ENCODE measurements at regions not wholly inside any gene's neighbourhood (a gene's known extent, or its start where the extent isn't known, plus 50 kb on each side); places are given as distances from the start of the nearest gene placed in this dataset.

DNA sequence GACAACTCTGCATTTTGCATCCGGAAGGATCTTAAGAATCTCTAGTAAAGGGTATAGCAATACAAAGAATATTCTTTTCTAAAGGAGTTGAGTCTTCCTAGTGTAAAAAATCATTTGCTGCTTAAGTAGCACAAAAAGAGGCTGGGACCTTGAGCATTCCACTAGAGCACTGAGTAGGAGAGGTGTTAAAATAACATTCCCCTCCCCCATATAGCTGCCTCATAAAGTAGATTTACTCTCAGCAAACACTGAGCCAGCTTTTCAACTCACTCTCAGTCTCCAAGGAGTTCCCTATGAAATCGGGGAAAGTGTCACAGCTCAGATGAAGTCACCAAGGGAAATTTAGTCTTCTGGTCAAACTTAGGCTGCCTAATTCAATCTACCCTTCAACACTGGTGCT is 592.7 kb downstream of the ETNK1 start:
- no peak for DNase-seq (ENCODE audit: extremely low read depth, low read depth)
- TF ChIP-seq, protein P1, sequence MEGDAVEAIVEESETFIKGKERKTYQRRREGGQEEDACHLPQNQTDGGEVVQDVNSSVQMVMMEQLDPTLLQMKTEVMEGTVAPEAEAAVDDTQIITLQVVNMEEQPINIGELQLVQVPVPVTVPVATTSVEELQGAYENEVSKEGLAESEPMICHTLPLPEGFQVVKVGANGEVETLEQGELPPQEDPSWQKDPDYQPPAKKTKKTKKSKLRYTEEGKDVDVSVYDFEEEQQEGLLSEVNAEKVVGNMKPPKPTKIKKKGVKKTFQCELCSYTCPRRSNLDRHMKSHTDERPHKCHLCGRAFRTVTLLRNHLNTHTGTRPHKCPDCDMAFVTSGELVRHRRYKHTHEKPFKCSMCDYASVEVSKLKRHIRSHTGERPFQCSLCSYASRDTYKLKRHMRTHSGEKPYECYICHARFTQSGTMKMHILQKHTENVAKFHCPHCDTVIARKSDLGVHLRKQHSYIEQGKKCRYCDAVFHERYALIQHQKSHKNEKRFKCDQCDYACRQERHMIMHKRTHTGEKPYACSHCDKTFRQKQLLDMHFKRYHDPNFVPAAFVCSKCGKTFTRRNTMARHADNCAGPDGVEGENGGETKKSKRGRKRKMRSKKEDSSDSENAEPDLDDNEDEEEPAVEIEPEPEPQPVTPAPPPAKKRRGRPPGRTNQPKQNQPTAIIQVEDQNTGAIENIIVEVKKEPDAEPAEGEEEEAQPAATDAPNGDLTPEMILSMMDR (IDR thresholded peaks at IDR 0.05; ENCODE audit: low read depth, low read length): no peak

DNA sequence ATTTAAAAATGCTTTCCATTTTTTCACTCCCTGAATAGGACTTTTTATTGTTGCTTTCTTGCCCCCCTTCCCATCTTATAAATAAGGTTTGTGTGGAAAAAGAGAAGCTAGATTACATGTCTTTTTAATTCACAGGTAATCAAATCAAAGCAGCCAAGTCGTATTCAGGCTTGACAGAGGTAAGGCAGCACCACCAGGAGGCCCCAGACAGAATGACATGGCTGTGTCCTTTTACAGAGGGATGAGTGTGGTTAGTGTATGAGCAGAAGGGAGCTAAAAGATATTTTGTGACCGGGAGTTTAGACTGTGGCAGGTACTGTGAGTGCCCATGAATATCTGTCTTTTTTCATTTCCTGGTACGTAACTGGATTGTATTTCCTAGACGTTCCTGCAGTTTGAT is 596.1 kb downstream of the ETNK1 start:
- TF ChIP-seq, protein P1 (IDR thresholded peaks at IDR 0.05; ENCODE audit: low read depth, low read length): no peak; the same call in 1 of the 2 replicates
- no peak for DNase-seq (ENCODE audit: extremely low read depth, low read depth)

DNA sequence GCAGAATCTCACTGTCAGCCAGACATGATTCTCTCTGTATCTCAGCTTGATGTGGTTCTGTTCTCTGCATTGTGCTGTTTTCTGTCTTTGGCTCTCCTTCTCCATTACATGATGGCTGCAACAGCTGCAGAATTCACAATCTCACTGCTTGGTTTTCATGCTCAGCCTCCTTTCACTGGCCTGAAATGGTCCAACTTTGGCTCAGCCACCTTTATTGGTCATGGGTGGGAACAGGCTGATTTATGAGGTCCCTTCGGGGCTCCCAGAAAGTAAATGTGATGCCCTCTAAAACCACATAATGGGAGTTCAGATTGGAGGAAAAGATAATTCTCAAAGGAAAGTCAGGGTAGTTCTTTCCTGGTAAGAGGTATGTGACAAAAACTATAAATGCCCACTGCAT is 597.0 kb downstream of the ETNK1 start:
- TF ChIP-seq, protein P1 (IDR thresholded peaks at IDR 0.05; ENCODE audit: low read depth, low read length): no peak
- no peak for DNase-seq (ENCODE audit: extremely low read depth, low read depth)

DNA sequence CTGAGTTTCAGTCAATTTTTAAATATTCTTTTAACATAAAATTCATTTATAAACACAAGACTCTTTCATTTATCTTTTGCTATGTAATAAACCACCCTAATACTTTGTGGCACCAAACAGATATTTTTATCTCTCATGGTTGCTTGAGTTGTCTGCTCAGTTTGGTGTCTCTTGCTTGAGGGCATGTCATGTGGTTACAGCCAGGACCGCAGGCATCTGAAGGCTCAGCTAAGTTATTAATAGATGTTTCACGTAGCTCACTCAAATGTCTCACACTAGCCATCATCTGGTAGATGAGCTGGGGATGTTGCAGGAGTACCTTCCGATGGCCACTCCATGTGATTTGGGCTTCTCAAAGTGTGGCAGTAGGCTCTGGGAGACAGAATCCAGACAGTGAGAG is 597.8 kb downstream of the ETNK1 start:
- TF ChIP-seq, protein P1 (IDR thresholded peaks at IDR 0.05; ENCODE audit: low read depth, low read length): no peak
- no peak for DNase-seq (ENCODE audit: extremely low read depth, low read depth)

DNA sequence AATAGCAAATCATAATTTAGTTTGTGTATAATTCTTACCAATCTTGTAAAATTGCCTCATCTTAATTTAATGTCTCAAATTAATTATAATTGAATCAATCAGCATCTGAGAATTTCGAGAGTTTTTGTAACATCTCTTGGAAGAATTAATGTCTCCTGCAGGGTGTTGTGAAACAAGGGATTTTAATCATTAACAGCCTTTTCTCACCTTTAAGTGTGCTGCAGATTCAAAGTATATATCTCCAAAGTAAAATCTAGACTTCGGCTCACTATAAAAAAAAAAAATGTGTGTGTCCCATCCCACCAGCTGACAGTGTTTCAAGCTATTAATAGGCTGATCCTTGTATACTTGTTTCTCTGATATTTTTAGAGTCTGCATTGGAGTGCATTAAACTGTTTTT is 603.1 kb downstream of the ETNK1 start:
- TF ChIP-seq, protein P1 (IDR thresholded peaks at IDR 0.05; ENCODE audit: low read depth, low read length): no peak
- DNase-seq (ENCODE audit: extremely low read depth, low read depth): no peak

DNA sequence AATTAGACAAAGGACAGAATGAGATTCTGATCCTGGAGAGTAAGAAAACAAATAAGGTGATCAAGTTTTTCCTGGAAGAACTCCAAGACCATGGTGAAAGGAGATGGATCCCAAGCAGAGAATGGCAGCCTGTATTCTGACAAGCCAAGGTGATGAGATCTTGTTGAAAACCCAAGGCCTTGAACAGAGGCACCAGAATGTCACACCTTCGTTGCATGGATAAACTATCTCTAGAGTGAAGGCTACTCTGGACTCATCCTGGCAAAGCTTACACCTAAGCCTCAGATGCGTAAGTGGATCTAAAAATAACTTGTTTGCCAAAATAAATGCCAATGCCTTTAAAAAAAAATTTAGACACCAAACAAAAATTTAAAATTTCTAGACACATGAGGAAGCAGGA is 605.9 kb downstream of the ETNK1 start:
- DNase-seq (ENCODE audit: extremely low read depth, low read depth): no peak
- TF ChIP-seq, protein P1 (IDR thresholded peaks at IDR 0.05; ENCODE audit: low read depth, low read length): no peak

DNA sequence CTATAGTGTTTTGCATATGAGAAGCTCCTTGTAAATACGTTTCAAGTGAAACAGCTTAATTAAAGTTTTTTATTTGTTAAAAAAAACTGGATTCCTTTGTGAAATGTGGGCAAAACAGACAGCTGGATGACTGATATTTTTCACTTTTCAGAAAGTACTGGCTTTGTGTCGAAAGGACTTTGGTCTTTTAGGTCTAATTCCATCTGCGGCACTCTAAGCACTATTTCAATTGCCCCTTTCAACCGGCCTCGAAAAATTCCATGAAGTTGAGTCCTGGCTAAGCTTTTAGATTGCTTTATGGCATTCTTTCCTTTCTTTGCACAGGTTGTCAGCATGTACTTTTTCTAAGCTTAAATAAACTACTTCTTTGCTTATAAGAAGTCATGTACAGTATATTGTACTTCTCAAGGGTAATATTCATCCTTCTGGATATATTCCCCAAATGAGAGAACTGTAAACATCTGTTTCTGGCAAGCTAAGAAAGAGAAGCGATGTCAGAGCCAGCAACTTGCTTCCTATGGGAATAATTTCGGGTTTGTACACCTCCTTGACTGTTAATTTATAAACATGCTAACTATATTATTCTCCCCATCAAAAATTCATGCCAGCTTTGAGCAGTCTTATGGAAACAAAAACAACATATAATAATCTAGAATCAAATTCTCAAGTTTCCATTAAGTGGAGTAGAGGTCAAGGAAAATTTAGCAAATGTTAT is 611.3 kb downstream of the ETNK1 start:
- no peak for DNase-seq (ENCODE audit: extremely low read depth, low read depth)
- TF ChIP-seq, protein P1 (IDR thresholded peaks at IDR 0.05; ENCODE audit: low read depth, low read length): no peak

Measured in AG09319 (cell line).